ENCODE measurements at regions not wholly inside any gene's neighbourhood (a gene's known extent, or its start where the extent isn't known, plus 50 kb on each side); places are given as distances from the start of the nearest gene placed in this dataset.

GRCh38 chr2:118380915-118381653 is 292.8 kb downstream of the INSIG2 start (continued):
- TF ChIP-seq SIN3A (IDR thresholded peaks at IDR 0.05; ENCODE audit: borderline replicate concordance, low read depth, low read length) (no peak), EP300 (IDR thresholded peaks at IDR 0.05; ENCODE audit: borderline replicate concordance in 1 of 2, low read depth in 1 of 2, low read length in 1 of 2) (no peak)
- TF ChIP-seq, protein P1, sequence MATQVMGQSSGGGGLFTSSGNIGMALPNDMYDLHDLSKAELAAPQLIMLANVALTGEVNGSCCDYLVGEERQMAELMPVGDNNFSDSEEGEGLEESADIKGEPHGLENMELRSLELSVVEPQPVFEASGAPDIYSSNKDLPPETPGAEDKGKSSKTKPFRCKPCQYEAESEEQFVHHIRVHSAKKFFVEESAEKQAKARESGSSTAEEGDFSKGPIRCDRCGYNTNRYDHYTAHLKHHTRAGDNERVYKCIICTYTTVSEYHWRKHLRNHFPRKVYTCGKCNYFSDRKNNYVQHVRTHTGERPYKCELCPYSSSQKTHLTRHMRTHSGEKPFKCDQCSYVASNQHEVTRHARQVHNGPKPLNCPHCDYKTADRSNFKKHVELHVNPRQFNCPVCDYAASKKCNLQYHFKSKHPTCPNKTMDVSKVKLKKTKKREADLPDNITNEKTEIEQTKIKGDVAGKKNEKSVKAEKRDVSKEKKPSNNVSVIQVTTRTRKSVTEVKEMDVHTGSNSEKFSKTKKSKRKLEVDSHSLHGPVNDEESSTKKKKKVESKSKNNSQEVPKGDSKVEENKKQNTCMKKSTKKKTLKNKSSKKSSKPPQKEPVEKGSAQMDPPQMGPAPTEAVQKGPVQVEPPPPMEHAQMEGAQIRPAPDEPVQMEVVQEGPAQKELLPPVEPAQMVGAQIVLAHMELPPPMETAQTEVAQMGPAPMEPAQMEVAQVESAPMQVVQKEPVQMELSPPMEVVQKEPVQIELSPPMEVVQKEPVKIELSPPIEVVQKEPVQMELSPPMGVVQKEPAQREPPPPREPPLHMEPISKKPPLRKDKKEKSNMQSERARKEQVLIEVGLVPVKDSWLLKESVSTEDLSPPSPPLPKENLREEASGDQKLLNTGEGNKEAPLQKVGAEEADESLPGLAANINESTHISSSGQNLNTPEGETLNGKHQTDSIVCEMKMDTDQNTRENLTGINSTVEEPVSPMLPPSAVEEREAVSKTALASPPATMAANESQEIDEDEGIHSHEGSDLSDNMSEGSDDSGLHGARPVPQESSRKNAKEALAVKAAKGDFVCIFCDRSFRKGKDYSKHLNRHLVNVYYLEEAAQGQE (IDR thresholded peaks at IDR 0.05; ENCODE audit: low read depth, low read length) = no peak

DNA sequence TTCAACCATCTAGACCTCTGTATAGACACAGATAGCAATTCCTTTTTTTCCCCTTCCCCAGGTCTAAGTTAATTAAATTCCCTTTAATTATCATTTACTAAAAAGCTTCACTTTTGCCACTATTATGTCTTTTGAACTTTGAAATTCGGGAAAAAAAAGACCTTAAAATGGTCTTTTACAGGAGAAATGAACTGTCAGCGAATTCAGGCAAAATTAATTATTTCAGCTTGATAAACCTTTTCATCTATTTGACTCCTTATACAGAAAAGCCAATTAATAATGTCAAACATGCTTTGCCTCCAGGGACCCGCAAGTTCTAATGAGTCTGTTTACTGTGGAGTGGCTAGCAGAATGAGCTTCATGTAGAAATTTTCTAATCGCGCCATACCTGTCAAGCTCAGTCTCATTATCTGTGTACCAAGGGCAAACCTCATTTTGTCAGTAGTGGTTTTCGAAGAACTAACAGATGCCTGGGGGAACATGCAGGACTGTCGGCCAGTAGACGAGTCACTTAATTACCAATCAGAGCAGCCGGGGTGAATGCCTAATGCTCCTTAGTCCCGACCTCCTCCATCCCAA is 287.7 kb downstream of the INSIG2 start:
- no peak for DNase-seq
- ChIA-PET CTCF (interaction anchor here (3.0 kb wide), 1 partner anchor 480 kb away, joined by 7 read pairs; no protein-coding TSS in a partner anchor), POLR2A (no interaction called here)
- no peak for TF ChIP-seq FOXM1 (IDR thresholded peaks at IDR 0.05; ENCODE audit: low read depth)
- no peak for TF ChIP-seq GABPA (IDR thresholded peaks at IDR 0.05; ENCODE audit: low read depth)
- no peak for TF ChIP-seq RAD21 (IDR thresholded peaks at IDR 0.05; ENCODE audit: low read length)
- no peak for TF ChIP-seq TEAD4 (IDR thresholded peaks at IDR 0.05; ENCODE audit: borderline replicate concordance, insufficient read depth)
- TF ChIP-seq RCOR1 (IDR thresholded peaks at IDR 0.05; ENCODE audit: low read length) = no peak
- no peak for TF ChIP-seq JUND (IDR thresholded peaks at IDR 0.05)
- TF ChIP-seq CTCF (IDR thresholded peaks at IDR 0.05) = no peak
- no peak for TF ChIP-seq ZBTB33 (IDR thresholded peaks at IDR 0.05; ENCODE audit: borderline replicate concordance, low read depth)
- TF ChIP-seq, protein P2, sequence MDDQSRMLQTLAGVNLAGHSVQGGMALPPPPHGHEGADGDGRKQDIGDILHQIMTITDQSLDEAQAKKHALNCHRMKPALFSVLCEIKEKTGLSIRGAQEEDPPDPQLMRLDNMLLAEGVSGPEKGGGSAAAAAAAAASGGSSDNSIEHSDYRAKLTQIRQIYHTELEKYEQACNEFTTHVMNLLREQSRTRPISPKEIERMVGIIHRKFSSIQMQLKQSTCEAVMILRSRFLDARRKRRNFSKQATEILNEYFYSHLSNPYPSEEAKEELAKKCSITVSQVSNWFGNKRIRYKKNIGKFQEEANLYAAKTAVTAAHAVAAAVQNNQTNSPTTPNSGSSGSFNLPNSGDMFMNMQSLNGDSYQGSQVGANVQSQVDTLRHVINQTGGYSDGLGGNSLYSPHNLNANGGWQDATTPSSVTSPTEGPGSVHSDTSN (IDR thresholded peaks at IDR 0.05) = no peak
- TF ChIP-seq TAF1 (IDR thresholded peaks at IDR 0.05; ENCODE audit: borderline replicate concordance, low read depth, low read length) = no peak
- TF ChIP-seq, protein P3, sequence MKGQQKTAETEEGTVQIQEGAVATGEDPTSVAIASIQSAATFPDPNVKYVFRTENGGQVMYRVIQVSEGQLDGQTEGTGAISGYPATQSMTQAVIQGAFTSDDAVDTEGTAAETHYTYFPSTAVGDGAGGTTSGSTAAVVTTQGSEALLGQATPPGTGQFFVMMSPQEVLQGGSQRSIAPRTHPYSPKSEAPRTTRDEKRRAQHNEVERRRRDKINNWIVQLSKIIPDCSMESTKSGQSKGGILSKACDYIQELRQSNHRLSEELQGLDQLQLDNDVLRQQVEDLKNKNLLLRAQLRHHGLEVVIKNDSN (IDR thresholded peaks at IDR 0.05; ENCODE audit: borderline replicate concordance, low read depth) = no peak
- Histone ChIP-seq H3K4me3 (ENCODE audit: low read depth in 2 of 2, low read length in 1 of 2) (no peak overlapping the region), H2AFZ (ENCODE audit: low read depth) (no peak overlapping the region), H3K4me2 (no peak overlapping the region), H3K4me1 (ENCODE audit: control insufficient read depth in 1 of 2, insufficient read depth in 2 of 2, low read depth in 1 of 2, low read length in 1 of 2) (no peaks in the 10 kb centered on the region), H3K9me3 (no peaks in the 10 kb centered on the region), H3K9me2 (no peaks in the 10 kb centered on the region), H3K27ac (ENCODE audit: low read depth in 2 of 2, low read length in 1 of 2) (no peak overlapping the region), H3F3A (replicated peaks; ENCODE audit: insufficient read depth) (peaks cover 5% of the 10 kb centered on the region), H3K36me3 (replicated peaks in 1 of 2; ENCODE audit: control insufficient read depth in 1 of 2, insufficient read depth in 2 of 2, low read length in 1 of 2) (no peaks in the 10 kb centered on the region), H3K79me2 (ENCODE audit: insufficient read depth) (no peaks in the 10 kb centered on the region), H3K9ac (no peak overlapping the region), H4K20me1 (ENCODE audit: insufficient read depth) (no peaks in the 10 kb centered on the region), H3K27me3 (ENCODE audit: insufficient read depth) (peaks cover 9% of the 10 kb centered on the region; the same call in 1 of the 2 replicates)
- 18% methylated on average over 10 of the region's 10 CpGs for WGBS (ENCODE audit: low lambda C conversion rate)
